OCI-LY1 (cell line): ENCODE measurements at regions not wholly inside any gene's neighbourhood (a gene's known extent, or its start where the extent isn't known, plus 50 kb on each side); places are given as distances from the start of the nearest gene placed in this dataset.
"Not testable (repeated sequence)": the region's sequence is repeated elsewhere in the genome, so short reads cannot be mapped to it uniquely, and the experiment has no call there.

Source experiments
- CTCF ChIP-seq: fragments of 200-600 bp; sonication (generic), shearing (Covaris generic); IDR thresholded peaks from 2 replicates; pipeline ENCODE4 v1.5.1; 2017; ENCODE audit warnings: mild to moderate bottlenecking, antibody characterized with exemption, low read length, moderate library complexity, mixed read lengths
- EZH2 ChIP-seq: fragments of 200-600 bp; sonication (generic), shearing (Covaris generic); IDR thresholded peaks from 2 replicates; pipeline ENCODE4 v1.8.0; 2017; ENCODE audit warnings: borderline replicate concordance, mixed run types, mild to moderate bottlenecking, antibody characterized with exemption, low read length, moderate library complexity, mixed read lengths

GRCh38 chr9:40962461-40962860, 166.0 kb downstream of the FOXD4L6 start:
- TF ChIP-seq EZH2, CTCF: not testable (repeated sequence)
